A549 (cell line): ENCODE measurements at regions not wholly inside any gene's neighbourhood (a gene's known extent, or its start where the extent isn't known, plus 50 kb on each side); places are given as distances from the start of the nearest gene placed in this dataset.

Experiments used
- BHLHE40 ChIP-seq: IDR thresholded peaks from 2 replicates; pipeline ENCODE4 v1.6.1; 2012; ENCODE audit warnings: low read depth, low read length, inconsistent platforms
- CBX2 ChIP-seq: fragments of 200-600 bp; sonication (generic); IDR thresholded peaks from 2 replicates; pipeline ENCODE4 v1.6.1; 2016; ENCODE audit warnings: low read depth, mild to moderate bottlenecking, borderline replicate concordance
- CHD4 ChIP-seq: fragments of 200-600 bp; sonication (generic); IDR thresholded peaks from 2 replicates; pipeline ENCODE4 v1.6.1; 2016; ENCODE audit warnings: antibody characterized with exemption, mild to moderate bottlenecking, borderline replicate concordance
- CTCF ChIP-seq: fragments of >200 bp; sonication (Bioruptor Twin); formaldehyde crosslinking; IDR thresholded peaks from 3 replicates; pipeline ENCODE4 v1.5.1; 2016
- EP300 ChIP-seq, 2 experiments: fragments of >200 bp; sonication (Bioruptor Twin); formaldehyde crosslinking; IDR thresholded peaks; 2 replicates in 1 of 2; 3 replicates in 1 of 2; pipeline ENCODE4 v1.6.1; 2016 to 2017
- JUN ChIP-seq, 2 experiments: fragments of >200 bp; sonication (Bioruptor Twin); formaldehyde crosslinking; IDR thresholded peaks; 2 replicates in 1 of 2; 3 replicates in 1 of 2; pipeline ENCODE4 v1.6.1; 2016 to 2017
- KDM5A ChIP-seq: fragments of 200-600 bp; sonication (generic); IDR thresholded peaks from 2 replicates; pipeline ENCODE4 v1.6.1; 2016; ENCODE audit warnings: antibody characterized with exemption, mild to moderate bottlenecking
- MAZ ChIP-seq: fragments of 150-350 bp; IDR thresholded peaks from 2 replicates; pipeline ENCODE4 v1.6.1; 2014; ENCODE audit warnings: antibody characterized with exemption, low read depth, low read length, borderline replicate concordance
- MYC ChIP-seq: IDR thresholded peaks from 2 replicates; pipeline ENCODE4 v1.6.1; 2012; ENCODE audit warnings: mild to moderate bottlenecking, inconsistent platforms, low read length, improper control_type of control experiment, borderline replicate concordance
- POLR2A ChIP-seq: IDR thresholded peaks from 2 replicates; pipeline ENCODE4 v1.6.1; 2012; ENCODE audit warnings: mild to moderate bottlenecking, low read length
- SMC3 ChIP-seq: fragments of >200 bp; sonication (Bioruptor Twin); formaldehyde crosslinking; IDR thresholded peaks from 3 replicates; pipeline ENCODE4 v1.6.1; 2018; ENCODE audit warnings: inconsistent platforms
- TF ChIP-seq, protein P1 (sequence below): fragments of 250-450 bp; sonication (Bioruptor Pico); IDR thresholded peaks from 2 replicates; pipeline ENCODE4 v1.5.0; 2021; ENCODE audit warnings: mild to moderate bottlenecking, moderate library complexity, borderline replicate concordance

DNA sequence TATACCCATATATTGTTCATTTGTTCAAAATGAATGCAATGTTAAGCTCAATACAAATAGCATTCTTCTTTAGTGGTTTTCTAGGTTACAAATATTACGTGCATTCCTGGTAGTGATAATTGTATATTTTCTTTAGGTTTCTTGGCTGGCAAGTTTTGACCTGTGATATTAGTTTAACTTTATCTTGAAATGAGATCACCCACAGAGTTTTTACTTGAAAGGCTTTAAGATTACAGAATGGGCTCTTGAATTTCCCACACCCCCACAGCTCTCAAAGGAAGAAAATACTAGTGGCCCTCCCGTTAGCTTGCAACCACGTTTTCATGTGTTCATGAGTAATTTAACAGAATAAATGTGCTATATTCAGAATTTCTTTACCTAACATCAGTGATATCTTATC lies 1315.5 kb upstream of the GJE1 start:
- TF ChIP-seq CTCF: no peak
- TF ChIP-seq MAZ: no peak
- no peak for TF ChIP-seq MYC
- no peak for TF ChIP-seq CBX2
- no peak for TF ChIP-seq SMC3
- no peak for TF ChIP-seq POLR2A
- TF ChIP-seq JUN (IDR thresholded peaks at IDR 0.05): no peak
- no peak for TF ChIP-seq CHD4
- TF ChIP-seq, protein P1, sequence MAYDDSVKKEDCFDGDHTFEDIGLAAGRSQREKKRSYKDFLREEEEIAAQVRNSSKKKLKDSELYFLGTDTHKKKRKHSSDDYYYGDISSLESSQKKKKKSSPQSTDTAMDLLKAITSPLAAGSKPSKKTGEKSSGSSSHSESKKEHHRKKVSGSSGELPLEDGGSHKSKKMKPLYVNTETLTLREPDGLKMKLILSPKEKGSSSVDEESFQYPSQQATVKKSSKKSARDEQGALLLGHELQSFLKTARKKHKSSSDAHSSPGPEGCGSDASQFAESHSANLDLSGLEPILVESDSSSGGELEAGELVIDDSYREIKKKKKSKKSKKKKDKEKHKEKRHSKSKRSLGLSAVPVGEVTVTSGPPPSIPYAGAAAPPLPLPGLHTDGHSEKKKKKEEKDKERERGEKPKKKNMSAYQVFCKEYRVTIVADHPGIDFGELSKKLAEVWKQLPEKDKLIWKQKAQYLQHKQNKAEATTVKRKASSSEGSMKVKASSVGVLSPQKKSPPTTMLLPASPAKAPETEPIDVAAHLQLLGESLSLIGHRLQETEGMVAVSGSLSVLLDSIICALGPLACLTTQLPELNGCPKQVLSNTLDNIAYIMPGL (CRISPR knock-in tag): no peak
- TF ChIP-seq BHLHE40: no peak
- no peak for TF ChIP-seq EP300 (IDR thresholded peaks at IDR 0.05)
- no peak for TF ChIP-seq KDM5A
